ENCODE measurements at regions not wholly inside any gene's neighbourhood (a gene's known extent, or its start where the extent isn't known, plus 50 kb on each side); places are given as distances from the start of the nearest gene placed in this dataset.

- DNase-seq (ENCODE audit: low spot score): no peak
- TF ChIP-seq, protein P1, sequence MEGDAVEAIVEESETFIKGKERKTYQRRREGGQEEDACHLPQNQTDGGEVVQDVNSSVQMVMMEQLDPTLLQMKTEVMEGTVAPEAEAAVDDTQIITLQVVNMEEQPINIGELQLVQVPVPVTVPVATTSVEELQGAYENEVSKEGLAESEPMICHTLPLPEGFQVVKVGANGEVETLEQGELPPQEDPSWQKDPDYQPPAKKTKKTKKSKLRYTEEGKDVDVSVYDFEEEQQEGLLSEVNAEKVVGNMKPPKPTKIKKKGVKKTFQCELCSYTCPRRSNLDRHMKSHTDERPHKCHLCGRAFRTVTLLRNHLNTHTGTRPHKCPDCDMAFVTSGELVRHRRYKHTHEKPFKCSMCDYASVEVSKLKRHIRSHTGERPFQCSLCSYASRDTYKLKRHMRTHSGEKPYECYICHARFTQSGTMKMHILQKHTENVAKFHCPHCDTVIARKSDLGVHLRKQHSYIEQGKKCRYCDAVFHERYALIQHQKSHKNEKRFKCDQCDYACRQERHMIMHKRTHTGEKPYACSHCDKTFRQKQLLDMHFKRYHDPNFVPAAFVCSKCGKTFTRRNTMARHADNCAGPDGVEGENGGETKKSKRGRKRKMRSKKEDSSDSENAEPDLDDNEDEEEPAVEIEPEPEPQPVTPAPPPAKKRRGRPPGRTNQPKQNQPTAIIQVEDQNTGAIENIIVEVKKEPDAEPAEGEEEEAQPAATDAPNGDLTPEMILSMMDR (IDR thresholded peaks at IDR 0.05): no peak
- Histone ChIP-seq H3K27ac (no peak overlapping the region), H3K4me3 (no peak overlapping the region)
Measured at GRCh38 chr2:200252265-200253067, 54.0 kb upstream of the SPATS2L start.

- H3K27ac ChIP-seq: no peak overlapping the region
- TF ChIP-seq, protein P1 (IDR thresholded peaks at IDR 0.05): no peak
- no peak overlapping the region for H3K4me3 ChIP-seq
- no peak for DNase-seq (ENCODE audit: low spot score)
Measured at GRCh38 chr2:200253639-200254038, 52.9 kb upstream of the SPATS2L start.

- no peak for DNase-seq (ENCODE audit: low spot score)
- H3K4me3 ChIP-seq: no peak overlapping the region
- TF ChIP-seq, protein P1 (IDR thresholded peaks at IDR 0.05): no peak
- no peak overlapping the region for H3K27ac ChIP-seq
Measured at GRCh38 chr2:200254773-200255172, 51.7 kb upstream of the SPATS2L start.

- DNase-seq (ENCODE audit: low spot score): no peak
- no peak overlapping the region for H3K4me3 ChIP-seq
- TF ChIP-seq, protein P1 (IDR thresholded peaks at IDR 0.05): no peak
- no peak overlapping the region for H3K27ac ChIP-seq
Measured at GRCh38 chr2:200255549-200255948, 50.9 kb upstream of the SPATS2L start.
